ENCODE measurements at regions not wholly inside any gene's neighbourhood (a gene's known extent, or its start where the extent isn't known, plus 50 kb on each side); places are given as distances from the start of the nearest gene placed in this dataset.

GRCh38 chr1:71264039-71264438 is 183.2 kb upstream of the ZRANB2 start:
- no peak for DNase-seq

DNA sequence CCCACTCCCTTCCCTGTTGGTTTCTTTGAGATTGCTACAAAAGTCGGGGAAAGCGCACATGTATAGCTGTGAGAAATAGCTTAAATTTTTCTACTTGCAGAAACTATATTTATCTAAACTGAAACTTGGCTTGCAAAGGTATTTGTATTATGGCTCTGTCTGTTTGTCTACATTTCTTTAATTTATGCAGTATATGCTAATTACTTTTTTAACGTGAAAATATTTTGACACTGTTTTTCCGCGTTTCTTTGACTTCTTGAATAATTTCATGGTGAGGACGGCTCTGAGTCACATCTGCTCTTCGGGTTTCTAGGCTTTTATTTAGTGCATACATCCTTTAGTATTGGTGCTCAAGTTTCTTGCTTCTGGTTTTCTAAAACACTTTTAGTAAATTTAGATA is 182.1 kb upstream of the ZRANB2 start:
- no peak for DNase-seq

DNA sequence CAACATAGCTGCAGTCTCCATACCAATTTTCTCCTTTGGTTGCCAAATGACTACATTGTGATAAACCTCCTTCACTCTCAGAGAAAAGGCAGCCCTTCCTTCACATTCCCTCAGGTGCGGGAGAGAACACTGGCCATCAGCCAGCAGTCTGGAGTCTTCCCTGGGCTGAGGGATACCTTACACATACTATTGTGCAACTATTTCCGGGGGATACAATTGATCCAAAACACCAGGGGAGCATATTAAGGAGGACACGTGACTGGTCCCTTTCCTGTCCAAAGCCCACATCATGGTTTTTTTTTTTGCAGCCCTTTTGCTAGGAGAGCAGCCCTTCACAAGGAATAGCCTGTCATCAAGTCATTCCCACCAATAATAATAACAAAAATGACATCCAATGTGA is 172.1 kb upstream of the ZRANB2 start:
- no peak for DNase-seq

- no peak for DNase-seq
Measured at GRCh38 chr1:71245246-71245645, 164.4 kb upstream of the ZRANB2 start.

DNA sequence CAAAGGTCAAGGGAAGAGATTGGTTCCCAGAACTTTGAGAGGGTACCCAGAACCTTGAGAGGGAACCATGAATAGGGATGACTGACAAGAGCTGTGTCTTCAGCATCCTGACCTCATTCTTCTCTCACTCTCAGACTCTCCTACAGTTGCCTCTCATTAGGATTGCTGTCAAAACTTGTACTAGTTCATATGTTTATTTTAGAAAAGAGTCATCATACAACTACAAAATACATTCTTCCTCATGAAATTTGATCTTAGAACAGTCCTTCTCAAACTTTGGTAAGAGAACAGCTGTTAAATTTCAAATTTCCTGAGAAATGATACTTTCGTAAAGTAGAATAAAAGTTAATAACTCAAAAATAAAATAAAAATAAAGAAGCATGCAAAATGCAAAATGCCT is 161.4 kb upstream of the ZRANB2 start:
- no peak for DNase-seq

GRCh38 chr1:71240656-71241055 is 159.8 kb upstream of the ZRANB2 start:
- no peak for DNase-seq

GRCh38 chr1:71236503-71236902 is 155.7 kb upstream of the ZRANB2 start:
- DNase-seq, result no peak

- no peak for DNase-seq
Measured at GRCh38 chr1:71233645-71234044, 152.8 kb upstream of the ZRANB2 start.

- DNase-seq, result no peak
Measured at GRCh38 chr1:71232786-71233185, 152.0 kb upstream of the ZRANB2 start.

DNA sequence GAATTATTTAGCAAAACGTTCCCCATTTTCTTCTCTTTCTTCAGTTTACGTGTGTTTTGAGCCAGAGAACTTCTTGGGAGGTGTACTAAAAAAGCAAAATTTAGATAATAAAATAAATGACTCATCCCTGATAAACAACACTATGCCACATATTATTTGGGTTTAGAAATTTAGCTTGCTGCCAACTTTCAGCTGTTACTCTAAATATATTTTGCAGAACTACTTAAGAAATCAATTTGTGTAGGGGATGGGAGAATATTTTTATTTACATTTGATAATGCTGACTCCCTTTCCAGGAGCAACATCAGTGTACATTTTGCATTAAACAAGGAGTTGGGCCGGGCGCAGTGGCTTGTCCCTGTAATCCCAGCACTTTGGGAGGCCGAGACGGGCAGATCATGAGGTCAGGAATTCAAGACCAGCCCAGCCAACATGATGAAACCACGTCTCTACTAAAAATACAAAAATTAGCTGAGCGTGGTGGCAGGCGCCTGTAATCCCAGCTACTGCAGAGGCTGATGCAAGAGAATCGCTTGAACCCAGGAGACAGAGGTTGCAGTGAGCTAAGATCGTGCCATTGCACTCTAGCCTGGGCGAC is 151.4 kb upstream of the ZRANB2 start:
- DNase-seq, result no peak

- DNase-seq, result no peak
Measured at GRCh38 chr1:71231751-71232150, 150.9 kb upstream of the ZRANB2 start.

DNA sequence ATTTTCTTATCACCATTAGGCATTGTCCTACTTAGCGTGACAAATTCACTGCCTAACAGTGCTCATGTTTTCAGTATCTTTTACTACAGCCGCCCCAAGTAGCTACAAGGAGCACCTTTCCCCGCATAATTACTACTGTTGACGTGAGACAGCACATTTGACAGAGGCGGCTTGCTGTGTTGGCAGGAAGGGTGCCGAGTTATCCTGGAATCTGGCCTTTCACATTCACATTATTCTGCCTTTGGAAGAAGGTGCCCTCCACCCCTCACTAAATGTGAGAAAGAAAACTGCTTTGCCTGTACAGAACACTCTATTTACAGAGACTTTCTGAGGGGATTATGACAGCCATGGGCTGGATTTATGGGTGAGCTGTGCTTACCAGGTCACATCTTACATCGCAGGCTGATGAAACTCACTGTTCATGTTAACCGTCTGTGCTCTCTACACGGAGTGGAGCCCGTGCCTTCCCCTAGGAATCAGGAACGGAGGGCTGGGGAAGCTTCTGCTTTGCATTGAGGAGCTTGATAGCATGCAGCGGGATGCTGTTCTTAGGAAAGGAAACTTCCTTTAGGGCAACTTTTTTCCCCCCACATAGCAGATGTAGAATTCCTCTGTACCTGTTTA is 148.0 kb upstream of the ZRANB2 start:
- DNase-seq, result no peak

DNA sequence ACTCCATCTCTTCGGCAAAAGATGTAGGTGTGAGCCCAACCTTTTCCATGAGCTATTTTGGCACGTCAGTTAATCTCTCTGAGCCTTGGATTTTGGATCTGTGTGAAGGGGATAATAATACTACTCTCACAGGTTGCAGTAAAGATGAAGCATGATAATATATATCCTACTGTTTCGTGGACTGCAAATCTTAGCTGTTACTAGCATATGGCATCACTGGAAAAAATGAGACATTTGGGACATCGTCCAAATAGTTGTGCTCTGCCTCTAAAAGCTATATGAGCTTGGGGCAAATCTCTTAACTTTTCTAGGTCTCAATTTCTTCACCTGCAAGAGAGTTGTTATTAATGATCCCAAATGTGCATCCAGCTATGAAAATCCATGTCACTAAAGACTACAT is 147.4 kb upstream of the ZRANB2 start:
- DNase-seq, result no peak

- DNase-seq, result no peak
Measured at GRCh38 chr1:71224741-71225377, 144.0 kb upstream of the ZRANB2 start.

DNA sequence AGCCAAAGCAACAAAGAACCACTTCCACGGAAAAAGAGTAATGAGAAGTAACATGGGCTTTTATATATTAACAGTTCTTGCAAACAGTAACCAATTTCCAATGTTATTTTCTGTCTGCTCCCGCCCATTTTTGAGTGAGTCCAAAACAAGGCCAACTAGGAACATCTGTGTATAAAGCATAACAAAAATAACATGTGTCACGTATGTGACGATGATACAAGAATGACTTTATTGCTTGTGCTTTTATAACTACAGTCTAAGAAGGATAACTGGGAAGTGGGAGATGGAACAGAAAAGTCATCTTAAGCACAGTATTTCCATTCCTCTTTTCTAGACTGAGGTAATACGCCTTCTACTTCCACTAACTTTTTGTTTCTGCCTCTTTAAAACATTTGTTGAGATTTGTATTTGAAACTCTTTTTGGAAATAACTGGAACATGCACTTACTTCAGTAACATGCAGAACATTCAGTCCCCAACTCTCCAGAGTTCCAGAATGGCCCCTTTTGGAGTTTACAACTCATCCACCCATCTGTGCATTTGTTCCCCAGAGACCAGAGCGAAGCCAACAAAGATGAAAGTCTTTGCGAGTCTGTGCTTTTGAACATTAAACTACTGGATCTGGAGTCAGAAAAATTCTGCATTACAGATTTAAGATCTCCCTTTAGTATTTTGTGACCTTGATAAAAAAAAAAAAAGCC is 143.0 kb upstream of the ZRANB2 start:
- no peak for DNase-seq

DNA sequence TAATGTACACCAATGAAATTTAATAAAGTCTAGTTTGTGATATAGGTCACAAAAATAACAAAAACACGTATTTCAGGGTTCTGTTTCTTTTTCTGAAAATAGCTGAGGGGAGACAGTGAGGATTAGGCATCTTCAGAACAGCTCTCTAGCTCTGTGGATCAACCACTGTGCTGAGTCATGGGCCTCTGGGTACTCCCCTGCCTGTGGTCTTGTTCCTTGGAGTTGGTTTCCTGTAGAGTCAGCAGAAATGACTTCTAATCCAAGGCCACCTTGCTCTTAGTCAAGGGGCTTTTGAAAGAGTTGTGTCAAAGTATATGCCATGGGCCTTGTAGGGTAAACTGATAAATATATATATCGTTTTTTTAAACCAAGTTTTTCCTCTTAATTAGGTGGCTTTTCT is 141.8 kb upstream of the ZRANB2 start:
- peak; percentile 37 for DNase-seq

DNA sequence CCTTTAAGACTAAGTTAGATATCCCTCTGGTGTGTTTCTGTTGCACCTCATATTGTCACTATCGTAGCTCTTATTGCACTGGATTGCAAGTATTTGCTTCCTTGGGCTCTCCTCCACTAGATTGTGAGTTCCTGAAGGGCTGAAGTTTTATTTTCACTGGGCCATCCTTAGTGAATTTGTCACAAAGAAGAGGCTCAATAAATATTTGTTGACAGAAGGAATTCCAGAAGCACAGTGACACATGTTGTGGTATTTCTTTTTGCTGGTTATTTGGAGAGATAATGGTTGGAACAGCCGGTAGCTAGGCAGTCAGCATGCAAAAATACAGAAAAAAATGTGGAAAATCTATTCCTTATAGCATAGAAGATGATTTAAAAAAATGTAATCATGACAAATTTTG is 129.9 kb upstream of the ZRANB2 start:
- no peak for DNase-seq

GRCh38 chr1:71203241-71203640 is 122.4 kb upstream of the ZRANB2 start:
- no peak for DNase-seq

- DNase-seq, result no peak
Measured at GRCh38 chr1:71200503-71200902, 119.7 kb upstream of the ZRANB2 start.

GRCh38 chr1:71196685-71197084 is 115.8 kb upstream of the ZRANB2 start:
- peak; percentile 55 for DNase-seq

GRCh38 chr1:71193153-71193552 is 112.3 kb upstream of the ZRANB2 start:
- no peak for DNase-seq

DNA sequence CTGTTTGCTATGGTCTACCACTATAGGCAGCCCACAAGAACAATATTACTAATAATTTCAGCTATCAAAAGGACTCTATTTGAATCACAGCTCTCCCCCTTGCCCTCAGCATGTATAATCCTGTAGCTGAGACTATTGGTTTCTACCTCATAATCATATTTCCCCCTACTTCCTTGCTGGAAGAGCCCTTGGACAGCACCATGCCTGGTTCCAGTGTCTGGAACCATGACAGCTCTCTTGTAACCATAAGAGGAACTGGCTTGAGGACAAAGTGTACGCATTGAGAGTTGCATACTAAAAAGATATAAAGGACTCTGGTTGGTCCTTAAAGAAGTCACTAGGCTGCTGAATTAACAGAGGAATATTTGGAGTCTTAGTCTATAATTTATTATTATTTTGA is 110.7 kb upstream of the ZRANB2 start:
- no peak for DNase-seq

DNA sequence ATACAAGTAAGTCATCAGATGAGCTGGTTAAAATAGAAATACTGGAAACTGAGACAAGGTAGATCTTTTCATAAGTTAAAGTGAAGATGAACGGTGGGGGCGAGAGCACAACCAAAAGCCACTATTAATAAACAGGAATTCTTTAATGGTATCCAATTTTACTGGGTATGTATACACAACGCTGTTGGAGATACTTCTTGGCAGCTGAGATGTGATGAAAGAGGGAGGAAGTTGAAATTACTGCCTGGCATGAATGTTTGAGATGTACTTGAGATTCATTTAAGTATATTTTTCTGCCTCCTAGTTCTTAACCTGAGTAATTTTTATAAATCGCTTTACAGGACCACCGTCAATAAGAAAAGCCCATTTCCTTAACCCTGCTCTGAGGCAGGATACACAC is 110.0 kb upstream of the ZRANB2 start:
- DNase-seq, result no peak

GRCh38 chr1:71184410-71184809 is 103.6 kb upstream of the ZRANB2 start:
- DNase-seq, result no peak
